HG02884 (cell line): ENCODE measurements at regions not wholly inside any gene's neighbourhood (a gene's known extent, or its start where the extent isn't known, plus 50 kb on each side); places are given as distances from the start of the nearest gene placed in this dataset.
"Not testable (repeated sequence)": the region's sequence is repeated elsewhere in the genome, so short reads cannot be mapped to it uniquely, and the experiment has no call there.

Experiments
- ATAC-seq: cut with Tn5 transposase; IDR thresholded peaks from one replicate; pipeline ENCODE4 v1.9.1; 2021; ENCODE audit warnings: mild to moderate bottlenecking, moderate library complexity; ENCODE audit not compliant: unreplicated experiment

- ATAC-seq, result no peak
Observed at GRCh38 chr2:43149482-43150107, 76.8 kb downstream of the ZFP36L2 start.

- no peak for ATAC-seq
Observed at GRCh38 chr2:43146083-43146482, 80.3 kb downstream of the ZFP36L2 start.

- ATAC-seq, result no peak
Observed at GRCh38 chr2:43144263-43144662, 82.1 kb downstream of the ZFP36L2 start.

GRCh38 chr2:43143756-43144155 lies 82.7 kb downstream of the ZFP36L2 start:
- no peak for ATAC-seq

DNA sequence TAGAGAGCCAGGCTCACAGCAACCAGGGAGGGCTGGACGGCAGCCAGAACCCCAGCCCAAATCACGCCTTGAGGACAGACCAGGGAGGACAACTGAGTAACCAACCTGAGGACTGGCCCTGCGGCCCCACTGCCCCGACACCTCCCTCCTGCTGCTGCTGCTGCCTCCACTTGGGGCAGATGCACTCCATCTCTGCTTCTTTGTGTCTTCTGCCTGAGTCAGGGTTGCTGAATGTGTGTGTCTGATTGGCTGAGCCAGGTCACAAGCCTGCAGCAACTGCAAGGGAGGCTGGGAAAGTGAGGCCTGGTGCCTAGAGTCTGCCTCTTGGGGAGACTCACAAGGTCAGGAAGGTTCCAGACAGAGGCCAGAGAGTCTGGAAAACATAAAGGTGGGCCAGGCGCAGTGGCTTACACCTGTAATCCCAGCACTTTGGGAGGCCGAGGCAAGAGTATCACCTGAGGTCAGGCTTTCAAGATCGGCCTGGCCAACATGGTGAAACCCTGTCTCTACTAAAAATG lies 83.4 kb downstream of the ZFP36L2 start:
- no peak for ATAC-seq

DNA sequence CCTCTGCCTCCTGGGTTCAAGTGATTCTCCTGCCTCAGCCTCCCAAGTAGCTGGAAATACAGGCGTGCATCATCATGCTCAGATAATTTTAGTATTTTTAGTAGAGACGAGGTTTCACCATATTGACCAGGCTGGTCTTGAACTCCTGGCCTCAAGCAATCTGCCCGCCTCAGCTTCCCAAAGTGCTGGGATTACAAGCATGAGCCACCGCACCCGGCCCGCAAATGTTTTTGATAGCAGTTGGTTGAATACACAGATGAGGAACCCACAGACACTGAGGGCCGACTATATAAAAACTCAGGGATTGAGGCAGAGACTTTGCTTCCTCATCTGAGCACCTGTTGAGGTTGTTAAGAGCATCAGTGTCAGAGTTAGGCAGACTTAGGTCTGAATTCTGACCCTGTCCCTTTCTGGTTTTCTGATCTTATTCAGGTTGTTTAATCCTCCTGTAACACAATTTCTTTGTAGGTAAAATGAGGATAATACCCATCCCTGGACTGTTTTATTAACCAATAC lies 84.7 kb downstream of the ZFP36L2 start:
- ATAC-seq, result not testable (repeated sequence)

GRCh38 chr2:43139996-43140621 lies 86.3 kb downstream of the ZFP36L2 start:
- ATAC-seq, result no peak

DNA sequence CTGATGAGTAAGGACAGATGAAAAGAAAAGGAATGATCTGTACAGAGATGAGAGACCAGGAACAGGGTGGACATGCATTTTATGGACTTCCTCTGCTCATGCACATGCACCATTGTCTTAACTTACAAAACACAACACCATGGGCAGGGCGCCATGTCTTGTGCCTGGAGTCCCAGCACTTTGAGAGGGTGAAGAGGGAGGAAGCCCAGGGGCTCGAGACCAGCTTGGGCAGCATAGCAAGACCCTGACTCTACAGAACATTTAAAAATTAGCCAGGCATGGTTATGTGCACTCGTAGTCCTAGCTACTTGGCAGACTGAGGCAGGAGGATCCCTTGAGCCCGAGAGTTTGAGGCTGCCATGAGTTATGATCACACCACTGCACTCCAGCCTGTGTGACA lies 86.9 kb downstream of the ZFP36L2 start:
- no peak for ATAC-seq

- ATAC-seq, result no peak
Observed at GRCh38 chr2:43138441-43138840, 88.0 kb downstream of the ZFP36L2 start.

DNA sequence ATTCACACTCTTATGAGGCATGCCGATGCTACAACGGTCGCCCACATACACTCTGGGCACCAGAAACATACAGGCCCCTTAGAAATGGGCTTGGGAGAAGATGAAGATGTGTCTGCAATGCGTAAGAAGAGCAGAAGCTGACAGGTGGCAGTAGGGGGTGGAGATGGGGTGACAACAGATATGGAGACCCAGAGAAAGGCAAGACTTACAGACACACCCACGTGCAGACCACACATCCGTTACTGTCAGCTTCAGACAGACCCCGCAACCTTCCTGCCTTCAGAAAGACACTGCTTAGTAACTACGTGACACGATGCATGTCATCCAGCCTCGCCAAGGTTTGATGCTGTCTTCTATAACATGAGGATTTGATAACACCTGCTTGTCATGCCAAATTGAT lies 89.5 kb downstream of the ZFP36L2 start:
- ATAC-seq, result no peak

DNA sequence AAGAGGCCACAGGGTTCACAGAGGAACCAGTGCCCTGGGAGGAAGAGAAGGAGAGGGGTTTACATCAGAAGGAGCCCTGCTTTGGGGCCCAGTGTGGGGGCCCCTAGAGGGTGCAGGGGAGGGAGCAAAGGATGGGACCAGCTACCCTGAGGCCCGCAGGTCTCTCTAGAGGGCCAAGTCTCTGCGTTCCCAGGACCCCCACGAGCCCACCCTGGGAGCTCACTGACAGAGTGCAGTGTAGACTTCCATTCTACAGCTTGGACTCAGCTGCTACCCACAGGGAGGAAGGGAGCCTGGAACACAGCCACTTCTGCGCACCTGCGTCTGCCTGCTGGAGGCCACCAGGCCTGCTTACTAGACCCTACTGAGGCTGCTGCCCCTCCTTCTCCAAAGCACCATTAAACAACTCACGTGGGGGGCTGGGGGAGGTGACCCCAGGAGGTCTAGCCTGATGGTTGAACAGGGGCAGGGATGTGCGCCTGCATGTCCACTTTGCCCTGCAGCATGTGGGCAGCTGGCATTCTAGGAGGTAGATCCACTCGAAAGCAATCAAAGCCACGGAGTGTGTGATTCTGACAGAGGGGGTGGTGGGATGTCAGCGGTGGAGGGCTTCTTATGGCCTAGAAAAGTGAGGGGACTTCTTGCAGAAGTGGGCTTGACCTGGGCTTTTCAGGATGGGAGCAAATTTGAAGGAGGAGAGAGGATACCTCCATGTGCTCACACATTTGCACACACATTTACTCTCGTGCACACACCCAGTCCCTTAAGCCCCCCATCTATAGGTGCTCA lies 90.2 kb downstream of the ZFP36L2 start:
- ATAC-seq, result no peak

DNA sequence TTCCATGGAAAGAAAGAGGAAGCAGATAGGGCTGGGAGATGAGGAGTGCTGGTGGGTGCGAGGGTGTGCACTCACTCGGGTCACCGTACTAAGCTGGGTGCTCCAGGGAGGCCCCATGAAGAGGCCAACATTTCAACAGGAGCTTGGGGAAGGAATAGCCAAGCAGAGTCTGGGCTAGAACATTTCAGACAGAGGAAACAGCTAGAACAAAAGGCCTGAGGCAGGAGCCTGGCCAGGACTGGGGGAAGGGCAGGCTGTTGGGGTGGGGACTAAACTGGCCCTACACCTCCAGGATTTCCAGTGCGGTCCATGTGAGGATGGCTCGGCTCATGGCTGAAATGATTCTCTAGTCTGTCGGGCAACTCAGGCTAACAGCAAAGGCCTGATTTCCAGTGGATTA lies 90.8 kb downstream of the ZFP36L2 start:
- no peak for ATAC-seq

GRCh38 chr2:43134571-43134889 lies 91.9 kb downstream of the ZFP36L2 start:
- ATAC-seq, result no peak

- no peak for ATAC-seq
Observed at GRCh38 chr2:43133708-43134570, 92.5 kb downstream of the ZFP36L2 start.

- ATAC-seq, result no peak
Observed at GRCh38 chr2:43133336-43133707, 93.1 kb downstream of the ZFP36L2 start.

DNA sequence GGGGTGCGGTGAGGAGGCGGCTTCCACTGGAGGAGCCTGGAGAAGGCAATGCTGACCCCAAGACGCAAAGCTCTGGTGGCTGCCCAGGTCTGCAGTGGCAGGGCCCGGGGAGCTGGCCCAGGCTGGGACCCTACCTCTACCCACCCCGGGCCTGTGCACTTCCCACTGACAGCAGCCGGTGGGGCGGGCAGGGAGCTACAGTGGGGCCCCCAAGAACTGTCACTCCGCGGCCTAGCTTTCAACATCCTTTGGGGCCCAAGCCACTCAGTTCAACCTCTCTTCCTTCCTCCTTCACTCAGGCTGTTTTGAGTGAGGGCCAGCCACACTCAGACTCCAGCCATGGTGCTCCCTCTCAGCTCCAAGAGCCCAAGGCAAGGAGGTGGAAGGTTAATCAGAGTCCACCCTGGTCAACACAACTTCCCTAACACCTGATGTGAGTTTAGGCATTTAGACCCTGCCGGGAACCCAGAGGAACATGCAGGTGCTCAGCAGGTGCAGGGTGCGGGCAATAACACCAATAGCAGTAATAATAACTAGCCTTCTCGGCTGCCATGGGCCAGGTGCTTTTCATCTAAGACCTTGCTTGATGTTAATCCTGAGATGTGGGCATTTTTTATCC lies 93.6 kb downstream of the ZFP36L2 start:
- no peak for ATAC-seq

DNA sequence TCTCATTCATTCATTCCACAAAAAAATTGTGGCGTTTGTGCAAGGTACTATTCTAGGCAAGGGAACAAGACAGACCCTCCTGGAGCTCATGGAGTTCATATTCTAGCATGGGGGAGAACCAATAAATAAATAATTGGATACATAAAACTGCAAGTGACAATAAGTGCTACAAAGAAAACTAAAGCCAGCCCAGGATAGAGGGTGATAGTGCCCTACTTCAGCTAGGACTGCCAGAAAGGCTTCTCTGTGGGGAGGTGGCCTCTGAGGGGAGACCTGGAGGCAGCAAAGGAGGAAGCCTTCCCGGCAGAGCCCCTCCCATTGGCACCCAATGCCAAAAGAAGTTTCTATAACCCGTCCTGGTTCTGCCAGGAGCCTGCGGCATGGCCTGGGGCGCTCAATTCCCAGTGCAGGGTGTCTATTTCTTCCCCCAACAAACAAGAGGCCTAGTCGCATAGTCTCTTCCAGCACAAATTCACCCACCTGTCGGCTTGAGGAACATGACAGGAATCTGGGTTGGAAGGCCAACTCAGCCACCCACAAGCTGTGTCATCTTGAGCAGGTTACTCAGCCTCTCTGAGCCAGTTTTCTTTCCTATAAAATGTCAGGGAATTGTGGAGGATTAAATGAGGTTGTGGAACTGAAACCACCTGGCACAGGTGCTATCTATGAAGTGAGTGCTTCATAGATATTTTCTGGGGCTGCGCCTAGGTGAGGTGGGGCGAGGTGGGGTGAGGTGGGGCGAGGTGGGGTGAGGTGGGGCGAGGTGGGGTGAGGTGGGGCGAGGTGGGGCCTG lies 94.3 kb downstream of the ZFP36L2 start:
- no peak for ATAC-seq

DNA sequence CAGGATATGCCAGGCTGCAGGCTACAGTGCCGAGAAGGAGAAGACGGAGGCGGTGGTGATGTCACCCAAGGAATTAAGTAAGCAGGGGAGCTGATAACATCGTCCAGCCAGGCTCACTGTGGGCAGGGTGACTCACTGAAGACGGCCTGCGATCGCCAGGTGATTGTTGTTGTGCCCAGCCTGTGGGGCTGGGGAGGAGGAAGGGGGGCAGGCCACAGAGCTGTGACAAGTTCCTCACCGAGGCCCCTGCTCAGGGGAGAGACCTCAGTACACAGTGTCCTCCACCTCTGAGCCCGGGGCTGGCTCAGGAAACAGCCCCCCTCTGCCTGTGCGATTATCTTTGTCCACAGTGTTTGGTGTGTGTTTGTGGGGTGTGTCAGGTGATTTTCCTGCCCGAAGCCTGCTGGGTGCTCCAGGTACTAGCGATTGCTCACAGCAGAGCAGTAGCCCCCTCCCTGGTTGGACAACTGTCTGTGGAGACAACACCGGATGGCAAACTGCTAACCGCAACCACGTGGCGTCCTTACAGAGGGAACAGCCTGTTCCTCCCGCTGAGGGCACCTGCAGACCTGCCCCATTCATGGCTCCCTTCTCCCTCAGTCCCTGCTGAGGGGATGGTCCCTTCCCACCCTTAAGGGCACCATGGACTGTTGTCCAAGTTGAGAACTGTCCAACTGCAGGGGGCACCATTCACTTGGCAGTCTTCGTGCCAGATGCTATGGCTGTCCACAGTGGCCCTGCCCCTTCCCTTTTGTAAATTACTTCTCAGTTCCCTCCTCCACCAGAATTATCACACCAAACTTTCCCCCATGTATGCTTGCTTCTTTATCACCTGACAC lies 95.1 kb downstream of the ZFP36L2 start:
- ATAC-seq, result no peak

DNA sequence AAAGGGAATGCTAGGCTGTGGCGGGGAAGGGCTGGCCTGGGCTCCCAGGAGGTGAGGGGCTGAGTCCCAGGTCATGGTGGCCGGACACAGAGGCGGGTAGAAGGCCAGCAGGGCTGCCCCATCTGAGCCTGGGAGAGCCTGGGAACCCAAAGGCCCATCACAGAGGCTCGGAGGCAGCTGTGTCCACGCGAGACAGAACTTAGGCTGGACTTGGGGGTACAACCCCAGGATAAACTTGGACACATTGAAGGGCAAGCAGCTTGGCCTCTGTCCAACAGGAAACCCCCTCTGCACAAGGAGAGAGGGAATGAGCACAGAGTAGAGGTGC lies 95.9 kb downstream of the ZFP36L2 start:
- no peak for ATAC-seq
